ENCODE measurements at regions not wholly inside any gene's neighbourhood (a gene's known extent, or its start where the extent isn't known, plus 50 kb on each side); places are given as distances from the start of the nearest gene placed in this dataset.

DNA sequence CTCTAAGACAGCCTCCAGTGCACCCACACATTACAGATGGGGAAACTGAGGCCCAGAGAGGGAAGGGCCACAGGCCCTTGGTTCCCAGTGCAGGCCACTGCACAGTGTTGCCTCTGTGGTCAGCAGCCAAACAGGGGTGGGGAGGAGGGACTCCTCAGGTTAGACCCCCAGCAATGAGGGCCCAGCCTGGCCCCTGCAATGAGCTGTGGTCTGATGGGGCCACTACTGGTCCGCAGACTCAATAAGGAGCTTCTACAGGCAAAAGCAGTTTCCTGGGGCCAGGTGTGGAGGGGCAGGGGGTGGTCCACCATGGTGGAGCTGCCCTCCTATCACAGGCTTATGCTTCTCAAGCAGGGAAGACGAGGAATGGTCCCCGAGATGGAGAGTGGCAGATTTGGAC, 87.6 kb downstream of the HS1BP3 start:
- TF ChIP-seq, protein P1, sequence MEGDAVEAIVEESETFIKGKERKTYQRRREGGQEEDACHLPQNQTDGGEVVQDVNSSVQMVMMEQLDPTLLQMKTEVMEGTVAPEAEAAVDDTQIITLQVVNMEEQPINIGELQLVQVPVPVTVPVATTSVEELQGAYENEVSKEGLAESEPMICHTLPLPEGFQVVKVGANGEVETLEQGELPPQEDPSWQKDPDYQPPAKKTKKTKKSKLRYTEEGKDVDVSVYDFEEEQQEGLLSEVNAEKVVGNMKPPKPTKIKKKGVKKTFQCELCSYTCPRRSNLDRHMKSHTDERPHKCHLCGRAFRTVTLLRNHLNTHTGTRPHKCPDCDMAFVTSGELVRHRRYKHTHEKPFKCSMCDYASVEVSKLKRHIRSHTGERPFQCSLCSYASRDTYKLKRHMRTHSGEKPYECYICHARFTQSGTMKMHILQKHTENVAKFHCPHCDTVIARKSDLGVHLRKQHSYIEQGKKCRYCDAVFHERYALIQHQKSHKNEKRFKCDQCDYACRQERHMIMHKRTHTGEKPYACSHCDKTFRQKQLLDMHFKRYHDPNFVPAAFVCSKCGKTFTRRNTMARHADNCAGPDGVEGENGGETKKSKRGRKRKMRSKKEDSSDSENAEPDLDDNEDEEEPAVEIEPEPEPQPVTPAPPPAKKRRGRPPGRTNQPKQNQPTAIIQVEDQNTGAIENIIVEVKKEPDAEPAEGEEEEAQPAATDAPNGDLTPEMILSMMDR (IDR thresholded peaks at IDR 0.05), result no peak
- DNase-seq, result no peak
- Histone ChIP-seq H3K4me3 (no peak overlapping the region), H3K36me3 (no peaks in the 10 kb centered on the region), H3K27me3 (no peaks in the 10 kb centered on the region), H3K9me3 (no peaks in the 10 kb centered on the region), H3K27ac (no peak overlapping the region), H3K4me1 (peaks cover 0 to 7% (median 3%) of the 10 kb centered on the region in 4 donors)
- intact Hi-C loops (cut with DNase I; ENCODE audit: low total_unique reads), result no loop called here

GRCh38 chr2:20563833-20564232, 87.1 kb downstream of the HS1BP3 start:
- H3K27me3 ChIP-seq, result no peaks in the 10 kb centered on the region
- intact Hi-C loops (cut with DNase I; ENCODE audit: low total_unique reads), result no loop called here
- TF ChIP-seq, protein P1 (IDR thresholded peaks at IDR 0.05), result no peak
- peaks cover 0 to 13% (median 8%) of the 10 kb centered on the region in 4 donors for H3K4me1 ChIP-seq
- H3K9me3 ChIP-seq, result no peaks in the 10 kb centered on the region
- no peak overlapping the region for H3K4me3 ChIP-seq
- DNase-seq, result no peak
- H3K27ac ChIP-seq, result no peak overlapping the region
- no peaks in the 10 kb centered on the region for H3K36me3 ChIP-seq

DNA sequence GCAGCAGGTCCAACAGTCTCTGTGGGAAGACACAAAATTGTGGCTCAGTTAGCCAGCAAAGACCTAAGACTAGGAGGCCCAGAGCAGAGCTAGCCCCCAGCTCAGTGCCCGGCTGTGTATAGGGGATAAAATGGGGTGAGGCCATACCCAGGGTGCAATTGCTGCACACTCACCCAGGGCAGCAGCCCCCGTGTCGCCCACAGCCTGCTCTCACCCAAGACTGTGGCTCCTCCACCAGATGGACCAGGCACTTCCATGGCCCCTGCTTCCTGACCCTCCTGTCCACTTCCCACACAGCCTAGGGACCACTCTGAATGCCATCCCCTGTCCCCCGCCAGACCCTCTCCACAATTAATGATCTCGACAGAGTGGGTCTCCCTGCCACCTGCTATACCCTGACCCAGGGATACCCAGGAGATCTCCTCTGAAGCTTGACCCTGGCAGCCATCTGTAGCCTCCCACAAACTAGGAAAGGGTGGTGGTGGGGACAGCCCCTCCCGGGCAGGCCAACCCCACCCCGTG, 85.7 kb downstream of the HS1BP3 start:
- peaks cover 0 to 19% (median 12%) of the 10 kb centered on the region in 4 donors for H3K4me1 ChIP-seq
- intact Hi-C loops (cut with DNase I; ENCODE audit: low total_unique reads), result no loop called here
- H3K9me3 ChIP-seq, result no peaks in the 10 kb centered on the region
- no peak for DNase-seq
- TF ChIP-seq, protein P1 (IDR thresholded peaks at IDR 0.05), result no peak
- no peaks in the 10 kb centered on the region for H3K27me3 ChIP-seq
- H3K4me3 ChIP-seq, result no peak overlapping the region
- H3K27ac ChIP-seq, result no peak overlapping the region
- no peaks in the 10 kb centered on the region for H3K36me3 ChIP-seq

DNA sequence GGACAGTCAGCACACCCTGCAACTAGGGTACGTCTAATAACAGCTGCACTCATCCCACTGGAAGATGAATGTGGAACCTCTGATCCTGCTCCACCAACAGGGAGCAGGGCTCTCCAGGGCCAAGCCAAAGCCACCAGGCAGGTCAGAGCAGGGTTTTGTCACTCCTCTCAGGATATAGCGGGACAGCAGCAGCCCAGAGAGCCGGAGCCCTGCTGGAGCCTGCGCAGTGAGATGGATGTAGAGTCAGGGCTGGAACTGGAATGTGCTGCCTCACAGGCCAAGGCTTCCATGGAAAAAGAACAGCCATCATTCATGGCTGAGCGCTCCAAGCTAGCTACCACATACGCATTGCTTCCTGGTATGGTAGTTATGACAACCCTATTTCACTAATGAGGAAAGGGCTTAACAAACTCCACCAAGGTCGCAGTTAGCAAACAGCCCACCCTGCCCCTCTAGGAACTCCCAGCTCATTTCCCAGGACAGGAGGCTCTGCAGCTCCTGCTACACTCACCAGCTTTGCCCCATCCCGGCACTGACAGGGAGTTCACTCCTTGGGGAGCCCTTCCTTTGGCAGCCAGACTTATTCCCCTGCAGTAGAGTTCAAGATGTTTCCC, 85.2 kb downstream of the HS1BP3 start:
- TF ChIP-seq, protein P1 (IDR thresholded peaks at IDR 0.05), result no peak
- intact Hi-C loops (cut with DNase I; ENCODE audit: low total_unique reads), result no loop called here

DNA sequence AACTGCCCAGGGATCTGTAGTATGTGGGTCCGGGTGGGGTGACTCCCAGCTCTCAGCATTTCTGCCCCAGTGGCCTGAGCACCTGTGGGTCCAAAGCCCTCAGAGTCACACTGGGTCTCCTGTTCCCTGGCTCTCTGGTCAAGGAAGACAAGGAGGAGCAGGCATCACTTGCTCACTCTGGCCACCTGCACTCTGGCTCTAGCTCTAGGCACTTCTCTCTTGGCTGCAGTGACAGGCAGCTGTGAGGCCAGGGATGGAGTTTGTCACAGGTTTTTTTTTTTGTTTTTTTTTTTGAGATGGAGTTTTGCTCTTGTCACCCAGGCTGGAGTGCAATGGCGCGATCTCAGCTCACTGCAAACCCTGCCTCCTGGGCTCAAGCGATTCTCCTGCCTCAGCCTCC, 84.6 kb downstream of the HS1BP3 start:
- no peaks in the 10 kb centered on the region for H3K36me3 ChIP-seq
- no peaks in the 10 kb centered on the region for H3K9me3 ChIP-seq
- peaks cover 0 to 19% (median 12%) of the 10 kb centered on the region in 4 donors for H3K4me1 ChIP-seq
- TF ChIP-seq, protein P1 (IDR thresholded peaks at IDR 0.05), result no peak
- no peak overlapping the region for H3K27ac ChIP-seq
- H3K27me3 ChIP-seq, result no peaks in the 10 kb centered on the region
- intact Hi-C loops (cut with DNase I; ENCODE audit: low total_unique reads), result no loop called here
- H3K4me3 ChIP-seq, result no peak overlapping the region
- DNase-seq, result no peak

More for the DNA sequence above, 85.2 kb downstream of the HS1BP3 start:
- DNase-seq, result peak in 1 of 2 donors; percentile 63
- no peak overlapping the region for H3K4me3 ChIP-seq
- no peaks in the 10 kb centered on the region for H3K36me3 ChIP-seq
- H3K4me1 ChIP-seq, result peaks cover 0 to 19% (median 12%) of the 10 kb centered on the region in 4 donors
- H3K9me3 ChIP-seq, result no peaks in the 10 kb centered on the region
- H3K27me3 ChIP-seq, result no peaks in the 10 kb centered on the region
- H3K27ac ChIP-seq, result no peak overlapping the region

Measured in tibial artery (tissue), 4 donors.